Glutamatergic neuron (in vitro differentiated cells): ENCODE measurements at regions not wholly inside any gene's neighbourhood (a gene's known extent, or its start where the extent isn't known, plus 50 kb on each side); places are given as distances from the start of the nearest gene placed in this dataset.

Experiments
- DNase-seq: peaks from one replicate; pipeline ENCODE4 v3.0.0; 2022
- H3K27ac Mint-ChIP-seq: one replicate; pipeline ENCODE4 v1.8.0; 2020; ENCODE audit warnings: mild to moderate bottlenecking, mixed read lengths, inconsistent platforms; ENCODE audit not compliant: unreplicated experiment
- H3K27me3 Mint-ChIP-seq: one replicate; pipeline ENCODE4 v1.8.0; 2020; ENCODE audit warnings: mild to moderate bottlenecking, moderate library complexity, mixed read lengths, inconsistent platforms; ENCODE audit not compliant: unreplicated experiment
- H3K36me3 Mint-ChIP-seq: one replicate; pipeline ENCODE4 v1.8.0; 2020; ENCODE audit warnings: mild to moderate bottlenecking, mixed read lengths, inconsistent platforms; ENCODE audit not compliant: unreplicated experiment
- H3K4me1 Mint-ChIP-seq: one replicate; pipeline ENCODE4 v1.8.0; 2020; ENCODE audit warnings: mild to moderate bottlenecking, low read depth, mixed read lengths, inconsistent platforms; ENCODE audit not compliant: unreplicated experiment
- H3K4me3 Mint-ChIP-seq: one replicate; pipeline ENCODE4 v1.8.0; 2020; ENCODE audit warnings: mild to moderate bottlenecking, mixed read lengths, inconsistent platforms; ENCODE audit not compliant: unreplicated experiment
- H3K9me3 Mint-ChIP-seq: one replicate; pipeline ENCODE4 v1.8.0; 2020; ENCODE audit warnings: mild to moderate bottlenecking, moderate library complexity, mixed read lengths, inconsistent platforms; ENCODE audit not compliant: unreplicated experiment
- CTCF ChIP-seq: fragments of 200-600 bp; sonication (generic); IDR thresholded peaks from one replicate; pipeline ENCODE4 v1.5.0; 2021; ENCODE audit not compliant: partially characterized antibody, unreplicated experiment

DNA sequence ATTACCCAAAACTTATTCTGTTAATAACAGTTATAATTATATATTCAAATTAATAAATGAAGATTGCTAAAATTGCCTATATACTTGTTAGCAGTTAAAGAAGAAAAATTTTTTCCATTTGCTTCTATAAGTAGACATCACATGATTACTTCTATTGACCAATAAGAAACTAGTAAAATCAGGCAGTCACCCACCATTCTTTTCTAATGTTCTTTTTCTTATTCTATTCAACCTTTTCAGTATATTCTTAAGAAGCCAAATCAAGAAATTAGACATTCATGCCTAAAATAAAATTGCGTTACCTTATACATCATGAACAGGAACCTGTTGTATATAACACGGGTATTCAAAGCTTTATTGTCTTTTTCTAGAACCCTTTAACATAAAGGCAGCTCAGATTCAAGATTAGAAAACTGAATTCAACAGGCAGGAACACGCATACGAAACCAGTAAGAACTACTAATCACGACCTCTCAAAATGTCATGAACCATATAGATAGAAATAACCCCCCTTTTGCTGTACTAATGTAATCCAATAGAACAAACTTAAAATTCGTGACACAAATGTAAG, 568.1 kb upstream of the DIPK2B start:
- TF ChIP-seq CTCF = no peak
- H3K4me1 Mint-ChIP-seq = peaks cover 3% of the 10 kb centered on the region
- no peak overlapping the region for H3K4me3 Mint-ChIP-seq

GRCh38 chrX:45766981-45767501, 566.4 kb upstream of the DIPK2B start:
- no peak for TF ChIP-seq CTCF
- no peak for DNase-seq
- H3K4me1 Mint-ChIP-seq = peaks cover 3% of the 10 kb centered on the region
- no peaks in the 10 kb centered on the region for H3K36me3 Mint-ChIP-seq
- H3K27ac Mint-ChIP-seq = no peak overlapping the region
- no peak overlapping the region for H3K4me3 Mint-ChIP-seq
- no peaks in the 10 kb centered on the region for H3K9me3 Mint-ChIP-seq
- no peaks in the 10 kb centered on the region for H3K27me3 Mint-ChIP-seq

More for the DNA sequence above, 568.1 kb upstream of the DIPK2B start:
- no peaks in the 10 kb centered on the region for H3K36me3 Mint-ChIP-seq
- H3K27me3 Mint-ChIP-seq = peaks cover 2% of the 10 kb centered on the region
- H3K27ac Mint-ChIP-seq = no peak overlapping the region
- H3K9me3 Mint-ChIP-seq = peaks cover 2% of the 10 kb centered on the region
- DNase-seq = no peak

DNA sequence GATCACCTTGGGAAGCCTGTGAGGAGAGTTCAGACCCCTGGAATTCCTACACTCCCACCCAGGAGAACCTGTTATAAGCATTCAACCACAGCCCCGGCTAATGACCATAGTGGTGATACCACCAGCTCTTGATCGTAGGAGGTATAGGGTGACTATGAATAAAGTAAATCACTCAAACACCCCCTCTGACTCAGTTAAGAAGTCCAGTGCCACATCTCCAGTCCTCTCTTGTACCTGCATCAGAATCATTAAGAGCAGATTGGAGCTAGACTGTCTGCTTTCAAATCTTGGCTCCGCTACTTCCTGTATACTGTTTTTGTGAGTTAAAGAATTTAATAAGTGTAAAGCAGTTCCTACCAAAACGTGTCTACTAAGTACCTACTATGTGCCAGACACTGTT, 565.1 kb upstream of the DIPK2B start:
- Mint-ChIP-seq H3K27ac (no peak overlapping the region), H3K27me3 (no peaks in the 10 kb centered on the region), H3K4me1 (peaks cover 1% of the 10 kb centered on the region), H3K4me3 (no peak overlapping the region), H3K9me3 (no peaks in the 10 kb centered on the region), H3K36me3 (no peaks in the 10 kb centered on the region)
- DNase-seq = no peak
- TF ChIP-seq CTCF = no peak

DNA sequence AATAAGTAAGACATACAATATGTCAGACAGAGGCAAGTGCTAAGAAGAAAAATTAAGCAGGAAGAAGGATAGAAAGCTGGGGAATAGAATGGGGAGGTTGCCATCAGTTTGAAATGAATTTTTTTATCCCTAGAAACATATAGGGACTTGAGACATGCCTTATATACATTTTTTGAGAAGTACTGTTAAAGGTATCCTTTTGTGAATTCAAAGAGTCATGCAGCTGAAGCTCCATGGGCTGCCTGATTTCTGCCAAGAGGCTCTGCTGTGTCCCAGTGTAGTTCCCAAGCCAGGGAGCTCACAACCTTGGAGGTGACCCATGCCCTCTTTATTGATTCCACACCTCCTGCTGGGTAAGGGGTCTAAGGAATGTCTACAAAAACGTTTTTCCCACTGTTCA, 564.6 kb upstream of the DIPK2B start:
- no peak overlapping the region for H3K27ac Mint-ChIP-seq
- H3K36me3 Mint-ChIP-seq = no peaks in the 10 kb centered on the region
- H3K27me3 Mint-ChIP-seq = no peaks in the 10 kb centered on the region
- no peak for TF ChIP-seq CTCF
- peaks cover 1% of the 10 kb centered on the region for H3K4me1 Mint-ChIP-seq
- H3K9me3 Mint-ChIP-seq = no peaks in the 10 kb centered on the region
- no peak for DNase-seq
- no peak overlapping the region for H3K4me3 Mint-ChIP-seq

- H3K27me3 Mint-ChIP-seq = no peaks in the 10 kb centered on the region
- DNase-seq = no peak
- no peak for TF ChIP-seq CTCF
- H3K4me1 Mint-ChIP-seq = peaks cover 1% of the 10 kb centered on the region
- H3K36me3 Mint-ChIP-seq = no peaks in the 10 kb centered on the region
- H3K9me3 Mint-ChIP-seq = no peaks in the 10 kb centered on the region
- H3K4me3 Mint-ChIP-seq = no peak overlapping the region
- H3K27ac Mint-ChIP-seq = no peak overlapping the region
These were observed 562.3 kb upstream of the DIPK2B start for GRCh38 chrX:45762699-45763647.
